K562 (cell line): ENCODE measurements at regions not wholly inside any gene's neighbourhood (a gene's known extent, or its start where the extent isn't known, plus 50 kb on each side); places are given as distances from the start of the nearest gene placed in this dataset.

Experiments used
- ATAC-seq: fragments of 200-7000 bp; cut with Tn5 transposase; 3 replicates; pipeline ENCODE4 v1.9.1; 2020; ENCODE audit warnings: moderate library complexity
- BruUV-seq: library from RNA; stranded (reverse); fragments of 400-500 nt; replicated peaks from 2 replicates; lab custom pipeline; 2021; lab: Mats Ljungman, UMichigan
- CTCF ChIA-PET: fragments of 300-600 bp; formaldehyde crosslinking; extraction: SDS; loops from one replicate; lab custom pipeline; 2021; ENCODE audit warnings: low intra/inter-chr PET ratio; lab: Yijun Ruan, JAX
- POLR2A ChIA-PET: fragments of 300-600, 350-650 bp; sonication (Branson Sonifier 250); formaldehyde crosslinking; extraction: SDS; loops from one replicate; lab custom pipeline; 2021; ENCODE audit warnings: antibody characterized with exemption, inconsistent platforms; lab: Yijun Ruan, JAX
- DNase-seq, 4 experiments: peaks; one replicate each; pipeline versions ENCODE4 v3.0.0 to v3.0.0-alpha.2; 2011 to 2018; ENCODE audit warnings: low spot score in 3 of 4, mixed read lengths in 3 of 4; ENCODE audit errors: extremely low read depth in 1 of 4
- FAIRE-seq: peaks from 2 replicates; lab custom pipeline; 2011; peaks lifted over from hg19 to GRCh38; lab: Jason Lieb, UNC
- H2AFZ ChIP-seq: 2 replicates; pipeline ENCODE4 v1.6.0; 2011; ENCODE audit warnings: low read depth, low read length, control low read depth, inconsistent platforms
- H3K27ac ChIP-seq: fragments of 200-600 bp; 3 replicates; pipeline ENCODE4 v1.8.0; 2011; ENCODE audit warnings: low read depth, mild to moderate bottlenecking, control low read depth, inconsistent platforms, low read length, moderate library complexity, mixed read lengths; ENCODE audit errors: extremely low read depth
- H3K27me3 ChIP-seq, 2 experiments: fragments of 300-600 bp in 1 of 2; 2 replicates in 1 of 2; 3 replicates in 1 of 2; pipeline versions ENCODE4 v1.6.0 to v1.8.0; 2011; ENCODE audit warnings: inconsistent platforms in 2 of 2, low read length in 2 of 2, mild to moderate bottlenecking in 1 of 2, mixed read lengths in 1 of 2, moderate library complexity in 1 of 2; ENCODE audit not compliant: control insufficient read depth in 2 of 2, insufficient read depth in 2 of 2
- H3K36me3 ChIP-seq: fragments of 300-600 bp; 3 replicates; pipeline ENCODE4 v1.8.0; 2011; ENCODE audit warnings: mild to moderate bottlenecking, low read length, inconsistent platforms; ENCODE audit not compliant: control insufficient read depth, insufficient read depth
- H3K4me1 ChIP-seq, 2 experiments: fragments of 200-600 bp in 1 of 2; replicated peaks in 1 of 2; 2 replicates in 1 of 2; 3 replicates in 1 of 2; pipeline versions ENCODE4 v1.5.1 to v1.8.0; 2011; ENCODE audit warnings: inconsistent platforms in 2 of 2, low read length in 2 of 2, mild to moderate bottlenecking in 1 of 2, mixed read lengths in 1 of 2, moderate library complexity in 1 of 2; ENCODE audit not compliant: control insufficient read depth in 2 of 2, insufficient read depth in 2 of 2
- H3K4me2 ChIP-seq: 2 replicates; pipeline ENCODE4 v1.6.1; 2011; ENCODE audit warnings: low read length, control low read depth, inconsistent platforms, mixed read lengths; ENCODE audit not compliant: insufficient read depth
- H3K4me3 ChIP-seq: fragments of 200-600 bp; sonication (generic), shearing (Covaris generic); 2 replicates; pipeline ENCODE4 v1.5.1; 2016; ENCODE audit warnings: control low read depth, inconsistent platforms
- H3K79me2 ChIP-seq: fragments of 200-600 bp; 3 replicates; pipeline ENCODE4 v1.8.0; 2011; ENCODE audit warnings: low read length, inconsistent platforms; ENCODE audit not compliant: control insufficient read depth, insufficient read depth
- H3K9ac ChIP-seq, 2 experiments: 2 replicates each; pipeline versions ENCODE4 v1.6.0 to v1.6.1; 2011; ENCODE audit warnings: low read depth in 2 of 2, low read length in 2 of 2, control low read depth in 1 of 2, inconsistent platforms in 1 of 2, mild to moderate bottlenecking in 1 of 2, mixed read lengths in 1 of 2; ENCODE audit not compliant: insufficient read depth in 1 of 2
- H3K9me1 ChIP-seq: one replicate; pipeline ENCODE4 v1.6.0; 2011; ENCODE audit warnings: inconsistent platforms, mild to moderate bottlenecking, low read length, moderate library complexity; ENCODE audit not compliant: control insufficient read depth, insufficient read depth
- H3K9me3 ChIP-seq: replicated peaks from 2 replicates; pipeline ENCODE4 v1.5.1; 2011; ENCODE audit warnings: low read depth, low read length, inconsistent platforms; ENCODE audit not compliant: control insufficient read depth, insufficient read depth
- H4K20me1 ChIP-seq: replicated peaks from 2 replicates; pipeline ENCODE4 v1.6.1; 2011; ENCODE audit warnings: low read length, inconsistent platforms, mixed read lengths; ENCODE audit not compliant: control insufficient read depth, insufficient read depth
- BDP1 ChIP-seq: IDR thresholded peaks from 3 replicates; pipeline ENCODE4 v1.6.1; 2011; ENCODE audit not compliant: insufficient read length, insufficient read depth
- EHMT2 ChIP-seq: fragments of 450-650 bp; IDR thresholded peaks from 2 replicates; pipeline ENCODE4 v1.6.1; 2018; ENCODE audit warnings: antibody characterized with exemption
- HMGN3 ChIP-seq: IDR thresholded peaks from 2 replicates; pipeline ENCODE4 v1.6.1; 2011; ENCODE audit warnings: borderline replicate concordance, low read depth, mild to moderate bottlenecking, mixed read lengths, low read length; ENCODE audit not compliant: insufficient read length; ENCODE audit errors: extremely low read depth
- MIER1 ChIP-seq: fragments of 450-650 bp; IDR thresholded peaks from 2 replicates; pipeline ENCODE4 v1.6.1; 2016; ENCODE audit warnings: antibody characterized with exemption, mild to moderate bottlenecking, low read depth
- RCOR1 ChIP-seq, 2 experiments: IDR thresholded peaks; 2 replicates each; pipeline ENCODE4 v1.6.1; 2012; ENCODE audit warnings: low read depth in 2 of 2, low read length in 2 of 2, borderline replicate concordance in 1 of 2, improper control_type of control experiment in 1 of 2
- YY1 ChIP-seq, 3 experiments: IDR thresholded peaks; 2 replicates each; pipeline ENCODE4 v1.6.1; 2011; ENCODE audit warnings: low read length in 2 of 3, mild to moderate bottlenecking in 2 of 3, moderate library complexity in 2 of 3, borderline replicate concordance in 1 of 3, control low read depth in 1 of 3, low read depth in 1 of 3; ENCODE audit not compliant: insufficient read depth in 3 of 3, insufficient replicate concordance in 2 of 3, control insufficient read depth in 1 of 3, insufficient read length in 1 of 3; ENCODE audit errors: extremely low read depth in 1 of 3
- ZNF124 ChIP-seq: sonication (generic); formaldehyde crosslinking; IDR thresholded peaks from 2 replicates; pipeline ENCODE4 v1.8.1; 2022; ENCODE audit warnings: missing genetic modification reagents
- ZNF780A ChIP-seq: fragments of 250-450 bp; sonication (Bioruptor Pico); IDR thresholded peaks from 2 replicates; pipeline ENCODE4 v1.5.0; 2021; ENCODE audit warnings: mild to moderate bottlenecking
- in situ Hi-C: fragments of 300-500 bp; cut with MboI; formaldehyde crosslinking; loops from 4 replicates; pipeline ENCODE4 v1.15.0; 2018; ENCODE audit warnings: inconsistent platforms, mixed read lengths
- intact Hi-C: fragments of 100-400 bp; cut with micrococcal nuclease; formaldehyde crosslinking; loops from 2 replicates; pipeline ENCODE4 v1.14.2; 2022
- TF ChIP-seq, protein P1 (sequence below): IDR thresholded peaks from 3 replicates; pipeline ENCODE4 v1.6.1; 2011; ENCODE audit warnings: borderline replicate concordance, mild to moderate bottlenecking, moderate library complexity; ENCODE audit not compliant: insufficient read length; ENCODE audit errors: extremely low read depth
- TF ChIP-seq, protein P2 (sequence below), 2 experiments: fragments of 450-650 bp; formaldehyde crosslinking in 1 of 2; IDR thresholded peaks; 2 replicates each; pipeline versions ENCODE4 v1.4.0 to v1.6.1; 2014 to 2020; ENCODE audit warnings: mild to moderate bottlenecking in 2 of 2, borderline replicate concordance in 1 of 2, low read depth in 1 of 2

DNA sequence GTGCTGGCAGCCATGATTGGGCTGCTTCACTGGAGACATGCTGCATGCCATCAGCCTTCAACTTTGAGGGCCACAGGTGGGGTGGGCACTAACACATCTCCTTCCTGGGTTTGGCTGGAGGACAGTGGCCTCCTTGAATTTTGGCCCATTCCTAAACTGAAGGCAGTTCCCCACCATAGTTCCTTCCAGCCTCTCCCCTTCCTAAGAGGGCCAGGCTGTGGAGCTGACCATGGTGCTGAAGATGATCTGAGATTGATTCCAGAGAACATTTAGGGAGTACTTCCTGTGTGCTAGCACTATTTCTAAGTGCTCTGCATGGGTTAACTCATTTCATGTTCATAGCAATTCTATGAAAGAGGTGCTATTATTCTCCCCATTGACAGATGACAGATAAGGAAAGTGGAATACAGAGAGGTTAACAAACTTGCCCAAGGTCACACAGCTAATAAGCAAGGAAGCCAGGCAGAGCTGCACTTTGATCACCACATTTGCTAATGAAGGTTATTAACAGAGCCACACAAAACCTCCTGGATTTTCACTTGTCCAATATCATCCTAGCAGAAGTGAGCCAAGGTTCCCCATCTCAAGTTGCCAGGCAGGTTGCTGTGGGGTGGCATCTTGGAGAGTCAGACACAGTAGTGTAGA lies 175.3 kb downstream of the ZIC5 start:
- intact Hi-C loops (no loop called here), in situ Hi-C loops (no loop called here)
- FAIRE-seq (peak; percentile 35), ATAC-seq (peak; percentile 69; the same call in 2 of the 3 replicates), DNase-seq (peak; percentile 33 to 61 (median 38))
- no TSS peak for BruUV-seq
- Histone ChIP-seq H3K4me2 (no peak overlapping the region), H4K20me1 (no peaks in the 10 kb centered on the region), H3K79me2 (no peaks in the 10 kb centered on the region), H3K9me3 (no peaks in the 10 kb centered on the region), H3K4me3 (no peak overlapping the region), H3K9me1 (no peaks in the 10 kb centered on the region), H3K9ac (no peak overlapping the region), H3K4me1 (no peaks in the 10 kb centered on the region), H3K27me3 (no peaks in the 10 kb centered on the region), H2AFZ (no peak overlapping the region), H3K36me3 (no peaks in the 10 kb centered on the region), H3K27ac (no peak overlapping the region)
- POLR2A ChIA-PET = no interaction called here
- CTCF ChIA-PET = no interaction called here
- TF ChIP-seq MIER1 (peak; percentile 91), EHMT2 (peak; percentile 95), HMGN3 (no peak), ZNF780A (no peak), BDP1 (no peak), YY1 (IDR thresholded peaks at IDR 0.05; ENCODE audit: borderline replicate concordance in 1 of 3, control insufficient read depth in 1 of 3, extremely low read depth in 1 of 3, insufficient read depth in 3 of 3, insufficient read length in 1 of 3, insufficient replicate concordance in 2 of 3, low read depth in 1 of 3, low read length in 2 of 3) (peak in 1 of 3 experiments; percentile 56), RCOR1 (IDR thresholded peaks at IDR 0.05; ENCODE audit: borderline replicate concordance in 1 of 2, low read depth in 2 of 2, low read length in 2 of 2) (peak in 1 of 2 experiments; percentile 64; a peak in 2 of 4 replicates), ZNF124 (CRISPR knock-in tag) (no peak)
- TF ChIP-seq, protein P1, sequence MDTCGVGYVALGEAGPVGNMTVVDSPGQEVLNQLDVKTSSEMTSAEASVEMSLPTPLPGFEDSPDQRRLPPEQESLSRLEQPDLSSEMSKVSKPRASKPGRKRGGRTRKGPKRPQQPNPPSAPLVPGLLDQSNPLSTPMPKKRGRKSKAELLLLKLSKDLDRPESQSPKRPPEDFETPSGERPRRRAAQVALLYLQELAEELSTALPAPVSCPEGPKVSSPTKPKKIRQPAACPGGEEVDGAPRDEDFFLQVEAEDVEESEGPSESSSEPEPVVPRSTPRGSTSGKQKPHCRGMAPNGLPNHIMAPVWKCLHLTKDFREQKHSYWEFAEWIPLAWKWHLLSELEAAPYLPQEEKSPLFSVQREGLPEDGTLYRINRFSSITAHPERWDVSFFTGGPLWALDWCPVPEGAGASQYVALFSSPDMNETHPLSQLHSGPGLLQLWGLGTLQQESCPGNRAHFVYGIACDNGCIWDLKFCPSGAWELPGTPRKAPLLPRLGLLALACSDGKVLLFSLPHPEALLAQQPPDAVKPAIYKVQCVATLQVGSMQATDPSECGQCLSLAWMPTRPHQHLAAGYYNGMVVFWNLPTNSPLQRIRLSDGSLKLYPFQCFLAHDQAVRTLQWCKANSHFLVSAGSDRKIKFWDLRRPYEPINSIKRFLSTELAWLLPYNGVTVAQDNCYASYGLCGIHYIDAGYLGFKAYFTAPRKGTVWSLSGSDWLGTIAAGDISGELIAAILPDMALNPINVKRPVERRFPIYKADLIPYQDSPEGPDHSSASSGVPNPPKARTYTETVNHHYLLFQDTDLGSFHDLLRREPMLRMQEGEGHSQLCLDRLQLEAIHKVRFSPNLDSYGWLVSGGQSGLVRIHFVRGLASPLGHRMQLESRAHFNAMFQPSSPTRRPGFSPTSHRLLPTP = no peak
- TF ChIP-seq, protein P2, sequence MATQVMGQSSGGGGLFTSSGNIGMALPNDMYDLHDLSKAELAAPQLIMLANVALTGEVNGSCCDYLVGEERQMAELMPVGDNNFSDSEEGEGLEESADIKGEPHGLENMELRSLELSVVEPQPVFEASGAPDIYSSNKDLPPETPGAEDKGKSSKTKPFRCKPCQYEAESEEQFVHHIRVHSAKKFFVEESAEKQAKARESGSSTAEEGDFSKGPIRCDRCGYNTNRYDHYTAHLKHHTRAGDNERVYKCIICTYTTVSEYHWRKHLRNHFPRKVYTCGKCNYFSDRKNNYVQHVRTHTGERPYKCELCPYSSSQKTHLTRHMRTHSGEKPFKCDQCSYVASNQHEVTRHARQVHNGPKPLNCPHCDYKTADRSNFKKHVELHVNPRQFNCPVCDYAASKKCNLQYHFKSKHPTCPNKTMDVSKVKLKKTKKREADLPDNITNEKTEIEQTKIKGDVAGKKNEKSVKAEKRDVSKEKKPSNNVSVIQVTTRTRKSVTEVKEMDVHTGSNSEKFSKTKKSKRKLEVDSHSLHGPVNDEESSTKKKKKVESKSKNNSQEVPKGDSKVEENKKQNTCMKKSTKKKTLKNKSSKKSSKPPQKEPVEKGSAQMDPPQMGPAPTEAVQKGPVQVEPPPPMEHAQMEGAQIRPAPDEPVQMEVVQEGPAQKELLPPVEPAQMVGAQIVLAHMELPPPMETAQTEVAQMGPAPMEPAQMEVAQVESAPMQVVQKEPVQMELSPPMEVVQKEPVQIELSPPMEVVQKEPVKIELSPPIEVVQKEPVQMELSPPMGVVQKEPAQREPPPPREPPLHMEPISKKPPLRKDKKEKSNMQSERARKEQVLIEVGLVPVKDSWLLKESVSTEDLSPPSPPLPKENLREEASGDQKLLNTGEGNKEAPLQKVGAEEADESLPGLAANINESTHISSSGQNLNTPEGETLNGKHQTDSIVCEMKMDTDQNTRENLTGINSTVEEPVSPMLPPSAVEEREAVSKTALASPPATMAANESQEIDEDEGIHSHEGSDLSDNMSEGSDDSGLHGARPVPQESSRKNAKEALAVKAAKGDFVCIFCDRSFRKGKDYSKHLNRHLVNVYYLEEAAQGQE (IDR thresholded peaks at IDR 0.05; ENCODE audit: borderline replicate concordance) = peak; percentile 97
- TF ChIP-seq, protein P2 (CRISPR knock-in tag; IDR thresholded peaks at IDR 0.05; ENCODE audit: low read depth) = peak; percentile 93
